Stimulated activated CD4-positive, alpha-beta T cell treated with anti-CD3 and anti-CD28 coated beads, TNF-alpha, amount 100 ng/mL, for 48 hours (primary cell): ENCODE measurements at regions not wholly inside any gene's neighbourhood (a gene's known extent, or its start where the extent isn't known, plus 50 kb on each side); places are given as distances from the start of the nearest gene placed in this dataset.

Experiments used
- DNase-seq, 3 donors: peaks; one replicate each; pipeline ENCODE4 v3.0.0-alpha.2; 2020; ENCODE audit warnings: low read depth in 3 of 3

- no peak for DNase-seq
These were observed 63.0 kb downstream of the INSIG1 start for GRCh38 chr7:155360495-155361345.

DNA sequence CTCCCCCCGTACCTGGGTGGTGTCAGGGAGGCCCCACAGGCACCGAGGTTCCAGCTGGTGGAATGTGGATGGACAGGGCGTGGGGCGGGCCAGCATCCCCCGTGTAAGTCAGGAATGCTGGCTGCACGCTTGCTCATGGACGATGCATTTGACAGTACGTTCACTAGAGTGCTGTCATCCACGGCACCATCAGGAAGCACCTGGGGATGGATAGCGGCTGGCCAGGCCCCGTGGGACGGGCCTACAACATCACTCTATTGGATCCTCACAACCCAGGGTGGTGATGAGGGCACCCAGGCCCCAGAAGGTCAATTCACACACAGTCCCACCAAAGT lies 63.6 kb downstream of the INSIG1 start:
- DNase-seq: no peak

- DNase-seq: no peak
These were observed 64.3 kb downstream of the INSIG1 start for GRCh38 chr7:155361947-155362346.

- no peak for DNase-seq
These were observed 64.9 kb downstream of the INSIG1 start for GRCh38 chr7:155362380-155363145.

GRCh38 chr7:155363146-155363539 lies 65.5 kb downstream of the INSIG1 start:
- no peak for DNase-seq

- no peak for DNase-seq
These were observed 66.3 kb downstream of the INSIG1 start for GRCh38 chr7:155363852-155364600.

DNA sequence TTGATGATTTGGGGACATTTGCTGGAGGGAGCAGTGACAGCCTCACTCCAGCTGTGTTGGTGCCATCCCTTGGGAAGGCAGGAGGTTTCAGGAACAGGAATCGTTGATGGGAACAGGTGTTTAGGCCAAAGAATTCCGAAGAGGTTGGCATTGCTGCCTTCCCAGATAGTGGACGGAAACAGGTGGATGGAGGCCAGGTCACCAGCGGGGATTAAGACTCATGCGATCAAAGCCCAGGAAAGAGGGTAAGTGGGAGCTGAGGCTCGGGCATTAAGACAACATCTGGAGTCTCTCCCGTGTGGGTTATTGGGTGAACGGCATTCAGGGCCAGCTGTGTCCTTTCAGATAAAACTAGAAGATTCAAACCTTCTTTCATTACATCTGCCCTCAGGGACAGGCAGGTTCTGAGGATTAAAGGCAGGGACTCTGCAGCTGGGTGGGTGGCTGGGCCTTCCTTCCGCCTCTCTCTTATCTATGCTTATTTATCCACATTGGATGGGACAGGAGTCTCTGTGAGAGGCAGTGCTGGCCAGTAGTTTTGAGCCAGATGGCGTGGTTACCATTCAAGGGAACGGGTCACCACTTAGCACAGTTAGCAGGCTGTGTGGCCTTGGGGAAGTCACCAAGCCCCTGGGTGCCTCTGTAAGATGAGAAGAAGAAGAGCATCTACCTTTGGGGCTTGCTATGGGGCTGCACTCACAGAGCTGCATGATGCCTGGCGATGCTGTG lies 67.6 kb downstream of the INSIG1 start:
- DNase-seq: no peak

DNA sequence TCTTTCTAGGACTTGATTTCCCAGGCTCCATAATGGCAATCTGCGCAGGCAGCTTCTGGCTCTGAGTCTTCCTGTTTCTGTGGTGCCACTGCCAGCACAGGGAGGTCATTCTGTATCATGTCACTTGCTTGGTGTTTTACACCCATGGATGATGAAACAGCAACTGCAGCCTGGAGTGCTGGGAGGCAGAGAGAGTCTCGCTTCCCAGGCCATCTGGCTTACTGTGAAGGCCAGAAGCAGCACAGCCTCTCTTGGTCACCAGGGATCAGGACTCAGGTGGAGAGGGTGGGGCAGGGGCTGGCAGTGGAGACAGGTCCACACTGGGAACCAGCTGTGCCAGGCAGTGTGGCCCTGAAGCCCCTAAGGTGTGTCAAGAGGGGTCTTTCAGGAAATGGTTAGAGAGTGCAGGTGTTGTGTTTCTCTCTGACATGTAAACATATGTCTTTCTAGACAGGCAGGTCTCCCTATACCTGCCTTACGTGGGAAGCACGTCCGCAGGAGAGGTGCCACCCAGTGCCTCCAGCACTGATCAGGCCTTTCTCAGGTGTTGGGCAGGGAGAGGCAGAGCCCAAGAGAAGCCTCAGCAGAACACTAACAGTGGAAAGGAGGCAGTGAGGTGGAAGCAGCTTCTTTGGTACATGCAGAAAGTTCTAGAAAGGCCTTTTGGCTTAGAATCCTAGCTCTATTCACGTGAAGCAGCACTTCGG lies 71.4 kb downstream of the INSIG1 start:
- DNase-seq: no peak

GRCh38 chr7:155369766-155370165 lies 72.1 kb downstream of the INSIG1 start:
- no peak for DNase-seq

- DNase-seq: no peak
These were observed 73.7 kb downstream of the INSIG1 start for GRCh38 chr7:155371331-155371883.

- DNase-seq: no peak
These were observed 74.5 kb downstream of the INSIG1 start for GRCh38 chr7:155371884-155372781.

DNA sequence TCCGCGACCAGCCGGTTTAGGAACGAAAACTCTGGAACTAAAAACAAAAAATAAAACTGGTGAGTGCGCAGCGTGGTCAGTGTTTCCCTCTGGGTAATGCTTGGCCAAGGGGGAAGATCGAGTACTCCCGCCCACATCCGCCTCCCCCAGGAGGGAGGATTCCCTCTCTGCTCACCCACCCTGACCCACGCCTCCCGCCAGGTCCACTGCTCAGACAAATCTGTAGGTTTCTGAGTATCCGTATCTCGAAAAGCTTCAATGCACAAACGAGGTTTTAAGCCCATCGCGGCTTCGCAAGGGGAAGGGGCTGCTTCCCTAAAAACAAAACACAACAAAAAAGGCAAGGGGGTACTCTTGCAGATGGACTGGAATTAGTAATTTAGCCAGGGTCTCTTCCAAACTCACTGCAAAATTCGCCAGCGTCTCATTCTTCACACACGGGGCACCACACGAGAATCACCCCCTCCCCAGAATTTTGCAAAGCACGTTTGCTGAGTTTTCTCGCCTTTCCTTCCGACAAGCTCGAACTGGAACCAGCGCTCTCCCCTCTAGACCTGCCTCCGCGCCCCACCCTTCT lies 75.2 kb downstream of the INSIG1 start:
- DNase-seq: no peak

GRCh38 chr7:155373359-155374273 lies 75.9 kb downstream of the INSIG1 start:
- no peak for DNase-seq

DNA sequence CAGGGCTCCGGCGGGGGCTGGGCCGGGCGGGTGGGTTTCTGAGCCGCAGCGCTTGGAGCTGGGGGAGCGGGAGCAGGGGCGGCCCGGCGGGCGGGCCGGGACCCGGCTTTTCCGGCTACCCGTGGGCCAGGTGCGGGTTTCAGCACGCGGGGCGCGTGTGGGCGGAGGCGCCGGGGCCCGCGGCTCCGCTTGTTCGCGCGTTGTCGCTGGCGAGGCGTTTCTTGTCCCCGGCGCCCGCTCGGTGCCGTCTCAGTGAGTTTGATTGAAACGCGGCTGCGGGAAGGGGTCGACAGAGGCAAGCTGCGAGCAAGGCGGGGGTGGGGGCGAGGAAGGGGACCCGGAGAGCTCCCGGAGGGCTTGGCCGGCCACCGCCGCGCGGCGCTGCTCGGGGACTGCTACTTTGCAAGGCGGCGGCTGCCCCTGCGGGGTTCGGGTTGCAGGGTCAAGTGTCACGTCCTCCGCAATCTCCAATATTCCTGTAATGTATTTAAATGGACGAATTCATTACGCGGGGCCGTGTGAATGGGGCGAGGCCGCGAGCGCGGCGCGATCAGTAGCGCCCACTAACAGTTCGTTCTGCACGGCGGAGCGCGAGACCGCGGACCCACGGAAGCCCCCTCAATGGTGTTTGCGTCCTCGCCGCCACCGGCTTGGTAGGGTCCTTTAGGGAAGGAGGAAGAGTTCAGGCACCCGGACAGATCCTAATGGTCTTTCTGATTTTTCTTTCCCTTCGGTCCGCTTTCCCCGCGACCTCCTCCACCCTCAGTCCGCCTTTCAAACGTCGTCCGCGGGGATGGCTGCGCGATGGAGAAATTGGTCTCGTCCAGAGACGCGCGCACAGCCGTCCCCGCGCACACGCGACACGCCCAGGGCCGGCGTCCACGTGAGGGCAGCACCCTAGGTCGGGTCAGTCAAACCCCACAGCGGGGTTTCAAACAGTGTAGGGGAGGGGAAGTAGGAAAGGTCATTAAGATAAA lies 76.9 kb downstream of the INSIG1 start:
- no peak for DNase-seq

GRCh38 chr7:155375337-155376277 lies 77.9 kb downstream of the INSIG1 start:
- DNase-seq: no peak
